ENCODE measurements at regions not wholly inside any gene's neighbourhood (a gene's known extent, or its start where the extent isn't known, plus 50 kb on each side); places are given as distances from the start of the nearest gene placed in this dataset.

DNA sequence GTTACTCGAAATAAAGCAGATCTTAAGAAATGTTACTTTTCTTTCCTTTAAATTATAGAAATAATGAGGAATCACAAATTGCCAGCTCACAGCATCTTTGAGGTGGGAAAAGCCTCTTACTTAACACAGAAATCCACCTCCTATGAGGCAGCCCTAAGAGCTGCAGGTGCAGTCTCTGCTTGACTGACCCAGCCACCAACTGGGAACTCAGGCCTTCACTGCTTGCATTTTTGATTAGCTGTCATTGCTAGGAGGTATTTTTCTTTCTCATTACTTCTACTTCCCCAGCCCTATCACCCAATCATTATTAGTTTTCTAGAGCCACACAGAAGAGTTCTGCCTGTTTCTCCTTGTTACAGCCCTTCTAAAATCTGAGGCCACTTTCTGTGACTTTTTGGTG, 416.5 kb upstream of the KLF4 start:
- in situ Hi-C loops (cut with MboI; ENCODE audit: low pct_ligation_motif_present in 1 of 4, low pct_unique_long_range_greater_than_20kb in 1 of 4, low sequenced_read_pairs in 3 of 4), result no loop called here
- H3K9me3 ChIP-seq, result no peaks in the 10 kb centered on the region
- H3K4me3 ChIP-seq, result no peak overlapping the region
- no peaks in the 10 kb centered on the region for H3K4me1 ChIP-seq
- intact Hi-C loops (cut with DNase I; ENCODE audit: low total_unique reads), result no loop called here
- WGBS, 2 donors (ENCODE audit: low coverage in 1 of 2), result 87 to 92% methylated on average over 1 of the region's 1 CpG
- no peak for DNase-seq
- no peaks in the 10 kb centered on the region for H3K36me3 ChIP-seq
- TF ChIP-seq POLR2A (IDR thresholded peaks at IDR 0.05), result no peak
- TF ChIP-seq, protein P1, sequence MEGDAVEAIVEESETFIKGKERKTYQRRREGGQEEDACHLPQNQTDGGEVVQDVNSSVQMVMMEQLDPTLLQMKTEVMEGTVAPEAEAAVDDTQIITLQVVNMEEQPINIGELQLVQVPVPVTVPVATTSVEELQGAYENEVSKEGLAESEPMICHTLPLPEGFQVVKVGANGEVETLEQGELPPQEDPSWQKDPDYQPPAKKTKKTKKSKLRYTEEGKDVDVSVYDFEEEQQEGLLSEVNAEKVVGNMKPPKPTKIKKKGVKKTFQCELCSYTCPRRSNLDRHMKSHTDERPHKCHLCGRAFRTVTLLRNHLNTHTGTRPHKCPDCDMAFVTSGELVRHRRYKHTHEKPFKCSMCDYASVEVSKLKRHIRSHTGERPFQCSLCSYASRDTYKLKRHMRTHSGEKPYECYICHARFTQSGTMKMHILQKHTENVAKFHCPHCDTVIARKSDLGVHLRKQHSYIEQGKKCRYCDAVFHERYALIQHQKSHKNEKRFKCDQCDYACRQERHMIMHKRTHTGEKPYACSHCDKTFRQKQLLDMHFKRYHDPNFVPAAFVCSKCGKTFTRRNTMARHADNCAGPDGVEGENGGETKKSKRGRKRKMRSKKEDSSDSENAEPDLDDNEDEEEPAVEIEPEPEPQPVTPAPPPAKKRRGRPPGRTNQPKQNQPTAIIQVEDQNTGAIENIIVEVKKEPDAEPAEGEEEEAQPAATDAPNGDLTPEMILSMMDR (IDR thresholded peaks at IDR 0.05), result no peak
- TF ChIP-seq EP300 (IDR thresholded peaks at IDR 0.05; ENCODE audit: low read depth), result no peak
- TF ChIP-seq POLR2AphosphoS5 (IDR thresholded peaks at IDR 0.05), result no peak
- H3K27me3 ChIP-seq, result no peaks in the 10 kb centered on the region
- H3K27ac ChIP-seq, result no peak overlapping the region

DNA sequence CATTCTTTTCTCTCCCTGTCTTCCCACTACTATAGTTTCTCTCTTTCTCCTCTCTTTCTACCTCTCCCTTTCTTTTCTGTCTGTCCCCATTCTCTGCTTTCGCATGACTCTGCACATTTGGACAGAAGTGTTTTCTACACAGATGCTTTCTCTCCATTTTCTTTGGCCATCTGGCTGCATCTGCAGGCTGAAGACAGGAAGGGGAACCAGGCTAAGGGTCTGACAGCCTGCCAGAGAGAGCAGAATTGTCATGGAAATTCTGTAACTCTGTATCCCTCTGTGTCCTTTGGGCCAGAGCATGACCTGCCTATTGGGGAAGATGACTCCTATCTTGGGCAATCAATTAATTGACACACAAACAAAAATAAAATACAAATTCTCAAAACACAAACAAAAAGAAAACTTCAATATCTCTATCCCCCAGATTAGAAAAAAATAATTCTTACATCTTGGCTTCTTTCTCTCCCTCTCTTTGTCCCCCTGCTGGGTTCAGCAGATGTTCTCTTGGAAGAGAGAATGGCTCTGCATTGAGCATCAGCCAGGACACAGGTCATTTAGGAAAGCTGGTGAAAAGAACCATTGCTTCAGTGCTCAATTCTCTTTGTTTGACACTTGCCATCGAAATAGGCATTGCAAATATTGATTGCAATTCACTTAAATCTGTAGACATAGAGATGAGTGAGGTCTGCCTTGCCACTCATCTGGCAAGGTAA, 415.9 kb upstream of the KLF4 start:
- WGBS, 2 donors (ENCODE audit: low coverage in 1 of 2), result 68 to 71% methylated on average over 2 of the region's 2 CpGs
- TF ChIP-seq, protein P1 (IDR thresholded peaks at IDR 0.05), result no peak
- DNase-seq, result no peak
- Histone ChIP-seq H3K9me3 (no peaks in the 10 kb centered on the region), H3K4me1 (no peaks in the 10 kb centered on the region), H3K27me3 (no peaks in the 10 kb centered on the region), H3K27ac (no peak overlapping the region), H3K4me3 (no peak overlapping the region), H3K36me3 (no peaks in the 10 kb centered on the region)
- in situ Hi-C loops (cut with MboI; ENCODE audit: low pct_ligation_motif_present in 1 of 4, low pct_unique_long_range_greater_than_20kb in 1 of 4, low sequenced_read_pairs in 3 of 4) (no loop called here), intact Hi-C loops (cut with DNase I; ENCODE audit: low total_unique reads) (no loop called here)

DNA sequence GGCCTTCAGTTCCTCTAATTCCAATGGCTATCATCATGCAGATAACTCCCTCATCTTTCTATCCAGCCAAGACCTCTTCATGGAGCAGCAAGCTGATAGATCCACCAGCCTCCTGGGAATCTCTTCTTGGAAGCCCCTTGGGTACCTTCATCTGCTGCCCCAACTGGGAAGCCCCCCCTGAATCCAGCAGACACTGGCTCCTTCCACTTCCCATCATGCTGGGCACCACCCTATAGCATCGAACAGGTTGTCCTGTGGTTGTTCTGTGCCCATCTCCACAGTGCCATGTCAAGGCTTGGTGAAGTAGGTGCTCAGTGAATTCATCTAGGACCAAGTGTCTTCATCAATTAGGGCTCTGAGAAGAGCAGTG, 410.4 kb upstream of the KLF4 start:
- no peaks in the 10 kb centered on the region for H3K9me3 ChIP-seq

DNA sequence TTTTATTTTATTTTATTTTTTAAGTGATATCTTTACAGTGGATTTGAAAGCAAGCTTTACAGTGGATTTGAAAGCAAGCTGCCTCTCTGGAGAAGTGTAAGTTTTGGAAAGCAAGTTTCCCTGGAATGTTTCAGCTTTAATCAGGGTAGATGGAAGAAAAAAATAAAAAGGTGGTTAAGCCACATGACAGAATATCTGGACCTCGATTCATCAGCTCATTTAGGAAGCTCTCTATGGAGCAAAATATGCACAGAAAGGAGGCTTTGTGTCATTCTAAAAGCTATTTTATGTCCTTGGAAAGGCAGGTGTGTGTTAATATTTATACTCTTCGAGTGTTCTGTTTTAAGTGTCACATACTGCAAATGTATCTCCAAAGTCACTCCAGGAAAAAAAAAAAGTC, 409.2 kb upstream of the KLF4 start:
- Histone ChIP-seq H3K27me3 (no peaks in the 10 kb centered on the region), H3K27ac (no peak overlapping the region), H3K4me1 (peaks cover 0 to 14% (median 3%) of the 10 kb centered on the region in 4 donors), H3K36me3 (no peaks in the 10 kb centered on the region), H3K9me3 (no peaks in the 10 kb centered on the region), H3K4me3 (no peak overlapping the region)
- in situ Hi-C loops (cut with MboI; ENCODE audit: low pct_ligation_motif_present in 1 of 4, low pct_unique_long_range_greater_than_20kb in 1 of 4, low sequenced_read_pairs in 3 of 4), result no loop called here
- 45 to 58% methylated on average over 2 of the region's 2 CpGs for WGBS, 2 donors (ENCODE audit: low coverage in 1 of 2)
- no peak for TF ChIP-seq EP300 (IDR thresholded peaks at IDR 0.05; ENCODE audit: low read depth)
- no peak for TF ChIP-seq POLR2A (IDR thresholded peaks at IDR 0.05)
- TF ChIP-seq, protein P1 (IDR thresholded peaks at IDR 0.05), result no peak
- TF ChIP-seq POLR2AphosphoS5 (IDR thresholded peaks at IDR 0.05), result no peak
- no peak for DNase-seq
- intact Hi-C loops (cut with DNase I; ENCODE audit: low total_unique reads), result no loop called here

More for the DNA sequence above, 410.4 kb upstream of the KLF4 start:
- in situ Hi-C loops (cut with MboI; ENCODE audit: low pct_ligation_motif_present in 1 of 4, low pct_unique_long_range_greater_than_20kb in 1 of 4, low sequenced_read_pairs in 3 of 4), result no loop called here
- H3K27me3 ChIP-seq, result no peaks in the 10 kb centered on the region
- no peak for DNase-seq
- H3K36me3 ChIP-seq, result no peaks in the 10 kb centered on the region
- TF ChIP-seq POLR2AphosphoS5 (IDR thresholded peaks at IDR 0.05), result no peak
- no peak for TF ChIP-seq EP300 (IDR thresholded peaks at IDR 0.05; ENCODE audit: low read depth)
- TF ChIP-seq, protein P1 (IDR thresholded peaks at IDR 0.05), result no peak
- TF ChIP-seq POLR2A (IDR thresholded peaks at IDR 0.05), result no peak
- peaks cover 0 to 14% (median 3%) of the 10 kb centered on the region in 4 donors for H3K4me1 ChIP-seq
- WGBS, 2 donors (ENCODE audit: low coverage in 1 of 2), result 88% methylated on average over 1 of the region's 1 CpG; no CpG with 5 or more reads in 1 of the 2 donors
- no peak overlapping the region for H3K4me3 ChIP-seq
- no peak overlapping the region for H3K27ac ChIP-seq
- intact Hi-C loops (cut with DNase I; ENCODE audit: low total_unique reads), result no loop called here

All from transverse colon (tissue), 4 donors.